Endothelial cell of umbilical vein (primary cell): ENCODE measurements at regions not wholly inside any gene's neighbourhood (a gene's known extent, or its start where the extent isn't known, plus 50 kb on each side); places are given as distances from the start of the nearest gene placed in this dataset.
"Not testable (repeated sequence)": the region's sequence is repeated elsewhere in the genome, so short reads cannot be mapped to it uniquely, and the experiment has no call there.

Experiments used
- BruUV-seq: library from RNA; stranded (reverse); fragments of 400-500 nt; replicated peaks from 2 replicates; lab custom pipeline; 2021; lab: Mats Ljungman, UMichigan
- CTCF ChIA-PET: fragments of 300-600, 350-600 bp; sonication (Branson Sonifier 250); formaldehyde crosslinking; loops from one replicate; lab custom pipeline; 2021; ENCODE audit warnings: antibody characterized with exemption, inconsistent platforms; lab: Charles Lee
- POLR2A ChIA-PET: fragments of 300-600, 350-600 bp; sonication (Branson Sonifier 250); formaldehyde crosslinking; loops from one replicate; lab custom pipeline; 2021; ENCODE audit warnings: antibody characterized with exemption, inconsistent platforms; lab: Charles Lee
- DNase-seq: peaks from one replicate; pipeline ENCODE4 v3.0.0-alpha.2; 2011; ENCODE audit warnings: low read depth, low spot score
- FAIRE-seq: peaks from 2 replicates; lab custom pipeline; 2011; peaks lifted over from hg19 to GRCh38; lab: Jason Lieb, UNC
- H2AFZ ChIP-seq: 2 replicates; pipeline ENCODE4 v1.6.0; 2012; ENCODE audit warnings: low read depth, low read length, control low read depth, inconsistent platforms
- H3K27ac ChIP-seq: 2 replicates; pipeline ENCODE4 v1.5.1; 2011; ENCODE audit warnings: low read depth, mild to moderate bottlenecking, control low read depth, low read length, moderate library complexity; ENCODE audit not compliant: insufficient read depth
- H3K27me3 ChIP-seq, 2 experiments: 2 replicates each; pipeline versions ENCODE4 v1.6.0 to v1.6.1; 2011; ENCODE audit warnings: low read length in 2 of 2, mixed read lengths in 1 of 2; ENCODE audit not compliant: control insufficient read depth in 2 of 2, insufficient read depth in 2 of 2
- H3K36me3 ChIP-seq, 2 experiments: 2 replicates in 1 of 2; 3 replicates in 1 of 2; pipeline ENCODE4 v1.5.1; 2011; ENCODE audit warnings: low read length in 2 of 2, mild to moderate bottlenecking in 1 of 2, moderate library complexity in 1 of 2; ENCODE audit not compliant: control insufficient read depth in 2 of 2, insufficient read depth in 2 of 2; ENCODE audit errors: extremely low read depth in 1 of 2
- H3K4me1 ChIP-seq: 3 replicates; pipeline ENCODE4 v1.5.1; 2011; ENCODE audit warnings: mild to moderate bottlenecking, low read length; ENCODE audit not compliant: control insufficient read depth, insufficient read depth; ENCODE audit errors: extremely low read depth
- H3K4me2 ChIP-seq: 2 replicates; pipeline ENCODE4 v1.6.1; 2011; ENCODE audit warnings: low read length, control low read depth, mixed read lengths; ENCODE audit not compliant: insufficient read depth
- H3K4me3 ChIP-seq, 3 experiments: fragments of 200-600 bp in 1 of 3; sonication (generic), shearing (Covaris generic) in 1 of 3; replicated peaks in 1 of 3; 2 replicates each; pipeline ENCODE4 v1.5.1; 2011 to 2016; ENCODE audit warnings: control low read depth in 3 of 3, low read length in 3 of 3, mild to moderate bottlenecking in 2 of 3, inconsistent platforms in 1 of 3, low read depth in 1 of 3, moderate library complexity in 1 of 3; ENCODE audit not compliant: insufficient read depth in 1 of 3
- H3K79me2 ChIP-seq: 2 replicates; pipeline ENCODE4 v1.6.0; 2012; ENCODE audit warnings: low read length, inconsistent platforms; ENCODE audit not compliant: control insufficient read depth, insufficient read depth
- H3K9ac ChIP-seq: replicated peaks from 2 replicates; pipeline ENCODE3; 2011; ENCODE audit warnings: low read length, control low read depth; ENCODE audit not compliant: insufficient read depth; ENCODE audit errors: extremely low read depth
- H3K9me1 ChIP-seq: replicated peaks from 3 replicates; pipeline ENCODE4 v1.6.0; 2011; ENCODE audit warnings: mild to moderate bottlenecking, low read length; ENCODE audit not compliant: control insufficient read depth, insufficient read depth; ENCODE audit errors: extremely low read depth
- H3K9me3 ChIP-seq: replicated peaks from 2 replicates; pipeline ENCODE4 v1.5.1; 2012; ENCODE audit warnings: low read length, inconsistent platforms; ENCODE audit not compliant: control insufficient read depth, insufficient read depth
- H4K20me1 ChIP-seq: replicated peaks from 2 replicates; pipeline ENCODE3; 2011; ENCODE audit warnings: mild to moderate bottlenecking, low read length; ENCODE audit not compliant: control insufficient read depth, insufficient read depth; ENCODE audit errors: extremely low read depth
- EZH2 ChIP-seq: IDR thresholded peaks from 2 replicates; pipeline ENCODE4 v1.6.1; 2012; ENCODE audit warnings: borderline replicate concordance, low read depth, mild to moderate bottlenecking, moderate library complexity, low read length, inconsistent platforms; ENCODE audit not compliant: severe bottlenecking
- FOS ChIP-seq: IDR thresholded peaks from 2 replicates; pipeline ENCODE4 v1.6.1; 2011; ENCODE audit warnings: mild to moderate bottlenecking, low read length, moderate library complexity, borderline replicate concordance; ENCODE audit not compliant: insufficient read depth
- JUN ChIP-seq: IDR thresholded peaks from 2 replicates; pipeline ENCODE4 v1.6.1; 2011; ENCODE audit warnings: borderline replicate concordance, low read depth; ENCODE audit not compliant: insufficient read length, insufficient read depth
- MYC ChIP-seq: IDR thresholded peaks from one replicate; pipeline ENCODE4 v1.6.1; 2011; ENCODE audit warnings: mild to moderate bottlenecking, low read depth, low read length
- POLR2A ChIP-seq: IDR thresholded peaks from 2 replicates; pipeline ENCODE4 v1.6.1; 2012; ENCODE audit warnings: low read depth, mild to moderate bottlenecking, control low read depth, low read length
- POLR2AphosphoS5 ChIP-seq: IDR thresholded peaks from 2 replicates; pipeline ENCODE4 v1.6.1; 2012; ENCODE audit warnings: low read depth, mild to moderate bottlenecking, control low read depth, low read length, moderate library complexity; ENCODE audit not compliant: insufficient read depth
- dilution Hi-C: fragments of 300-500 bp; cut with MboI; formaldehyde crosslinking; loops from one replicate; pipeline ENCODE4 v1.15.0; 2019; ENCODE audit warnings: low sequenced_read_pairs; ENCODE audit not compliant: extremely low pct_ligation_motif_present
- intact Hi-C: fragments of 100-400 bp; cut with micrococcal nuclease; formaldehyde crosslinking; loops from one replicate; pipeline ENCODE4 v1.10.0; 2022
- TF ChIP-seq, protein P1 (sequence below): IDR thresholded peaks from 2 replicates; pipeline ENCODE4 v1.6.1; 2011; ENCODE audit not compliant: insufficient read depth, insufficient read length
- TF ChIP-seq, protein P2 (sequence below), 2 donors: IDR thresholded peaks; 1 replicate in 1 of 2; 2 replicates in 1 of 2; pipeline ENCODE4 v1.5.1; 2011; ENCODE audit warnings: low read length in 2 of 2, mild to moderate bottlenecking in 2 of 2, moderate library complexity in 2 of 2, control low read depth in 1 of 2, inconsistent platforms in 1 of 2, low read depth in 1 of 2; ENCODE audit not compliant: insufficient read depth in 1 of 2; ENCODE audit errors: extremely low read depth in 1 of 2

DNA sequence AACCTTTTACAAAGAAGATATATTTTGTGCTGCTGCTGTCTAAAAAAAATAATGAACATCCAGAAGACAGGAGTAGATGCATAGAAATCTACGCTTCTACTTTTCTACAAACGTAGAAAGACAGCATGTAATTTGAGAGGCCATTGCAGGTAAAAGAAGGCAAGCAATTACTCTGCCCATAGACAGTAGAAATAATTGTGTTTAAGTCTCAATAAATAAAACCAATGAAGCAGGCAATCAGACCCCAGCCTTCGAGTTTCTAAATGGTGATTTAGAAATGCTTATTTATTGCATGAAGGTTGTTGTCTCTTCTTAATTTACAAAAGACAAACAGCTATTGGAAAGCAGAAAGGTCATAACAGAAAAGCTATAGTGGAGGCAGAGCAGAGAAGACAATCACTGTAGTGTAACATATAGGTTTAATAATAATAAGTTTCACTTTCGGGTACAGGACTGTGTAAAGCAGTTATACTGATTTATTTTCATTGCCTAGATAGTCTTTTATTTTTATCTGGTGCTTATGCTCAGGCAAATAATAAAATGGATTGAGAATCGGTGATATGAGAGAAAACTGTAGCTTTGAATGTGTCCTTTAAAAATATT is 123.0 kb upstream of the TACR3 start:
- H2AFZ ChIP-seq: no peak overlapping the region
- H3K79me2 ChIP-seq: no peaks in the 10 kb centered on the region
- H4K20me1 ChIP-seq: no peaks in the 10 kb centered on the region
- POLR2A ChIA-PET: no interaction called here
- CTCF ChIA-PET: no interaction called here
- no peaks in the 10 kb centered on the region for H3K9me1 ChIP-seq
- H3K4me1 ChIP-seq: no peaks in the 10 kb centered on the region
- H3K9me3 ChIP-seq: no peaks in the 10 kb centered on the region
- intact Hi-C loops (no loop called here), dilution Hi-C loops (no loop called here)
- H3K27ac ChIP-seq: no peak overlapping the region
- H3K9ac ChIP-seq: no peak overlapping the region
- FAIRE-seq (no peak), DNase-seq (no peak)
- no peak for TF ChIP-seq POLR2AphosphoS5
- H3K4me3 ChIP-seq: no peak overlapping the region
- H3K27me3 ChIP-seq: no peaks in the 10 kb centered on the region
- BruUV-seq: no TSS peak
- no peaks in the 10 kb centered on the region for H3K36me3 ChIP-seq
- no peak overlapping the region for H3K4me2 ChIP-seq

DNA sequence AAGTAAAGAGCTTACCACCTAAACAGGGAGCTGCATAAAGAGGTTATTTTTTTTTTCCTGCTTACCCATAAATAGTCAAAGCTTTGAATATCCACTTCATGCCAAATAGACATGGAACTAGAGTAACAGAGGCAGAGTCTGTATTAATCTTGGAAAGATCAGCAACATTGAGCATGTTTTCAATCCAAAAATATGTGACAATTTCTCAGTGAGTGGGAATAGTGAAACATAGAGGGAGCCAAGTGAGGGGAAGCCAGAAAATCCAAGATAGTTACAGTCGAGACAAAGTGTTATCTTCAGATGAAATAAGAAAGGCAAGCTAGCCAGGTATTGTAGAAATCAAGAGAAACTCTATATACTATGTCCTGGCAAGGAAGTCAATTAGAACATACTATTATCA is 122.3 kb upstream of the TACR3 start:
- no peaks in the 10 kb centered on the region for H3K79me2 ChIP-seq
- H3K4me3 ChIP-seq: no peak overlapping the region
- H3K27ac ChIP-seq: no peak overlapping the region
- intact Hi-C loops: no loop called here
- no peaks in the 10 kb centered on the region for H3K27me3 ChIP-seq
- FAIRE-seq (no peak), DNase-seq (no peak)
- dilution Hi-C loops: no loop called here
- no peaks in the 10 kb centered on the region for H3K9me1 ChIP-seq
- H3K9ac ChIP-seq: no peak overlapping the region
- ChIA-PET CTCF (no interaction called here), POLR2A (no interaction called here)
- BruUV-seq: no TSS peak
- H2AFZ ChIP-seq: no peak overlapping the region
- no peaks in the 10 kb centered on the region for H3K36me3 ChIP-seq
- TF ChIP-seq, protein P1, sequence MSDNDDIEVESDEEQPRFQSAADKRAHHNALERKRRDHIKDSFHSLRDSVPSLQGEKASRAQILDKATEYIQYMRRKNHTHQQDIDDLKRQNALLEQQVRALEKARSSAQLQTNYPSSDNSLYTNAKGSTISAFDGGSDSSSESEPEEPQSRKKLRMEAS: no peak
- no peak for TF ChIP-seq POLR2A
- TF ChIP-seq, protein P2, sequence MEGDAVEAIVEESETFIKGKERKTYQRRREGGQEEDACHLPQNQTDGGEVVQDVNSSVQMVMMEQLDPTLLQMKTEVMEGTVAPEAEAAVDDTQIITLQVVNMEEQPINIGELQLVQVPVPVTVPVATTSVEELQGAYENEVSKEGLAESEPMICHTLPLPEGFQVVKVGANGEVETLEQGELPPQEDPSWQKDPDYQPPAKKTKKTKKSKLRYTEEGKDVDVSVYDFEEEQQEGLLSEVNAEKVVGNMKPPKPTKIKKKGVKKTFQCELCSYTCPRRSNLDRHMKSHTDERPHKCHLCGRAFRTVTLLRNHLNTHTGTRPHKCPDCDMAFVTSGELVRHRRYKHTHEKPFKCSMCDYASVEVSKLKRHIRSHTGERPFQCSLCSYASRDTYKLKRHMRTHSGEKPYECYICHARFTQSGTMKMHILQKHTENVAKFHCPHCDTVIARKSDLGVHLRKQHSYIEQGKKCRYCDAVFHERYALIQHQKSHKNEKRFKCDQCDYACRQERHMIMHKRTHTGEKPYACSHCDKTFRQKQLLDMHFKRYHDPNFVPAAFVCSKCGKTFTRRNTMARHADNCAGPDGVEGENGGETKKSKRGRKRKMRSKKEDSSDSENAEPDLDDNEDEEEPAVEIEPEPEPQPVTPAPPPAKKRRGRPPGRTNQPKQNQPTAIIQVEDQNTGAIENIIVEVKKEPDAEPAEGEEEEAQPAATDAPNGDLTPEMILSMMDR (IDR thresholded peaks at IDR 0.05; ENCODE audit: extremely low read depth in 1 of 2, insufficient read depth in 1 of 2, low read depth in 1 of 2, low read length in 2 of 2): no peak
- TF ChIP-seq MYC: no peak
- no peak for TF ChIP-seq EZH2
- TF ChIP-seq JUN: no peak
- no peak for TF ChIP-seq FOS
- H4K20me1 ChIP-seq: no peaks in the 10 kb centered on the region
- no peaks in the 10 kb centered on the region for H3K4me1 ChIP-seq
- H3K9me3 ChIP-seq: no peaks in the 10 kb centered on the region
- no peak overlapping the region for H3K4me2 ChIP-seq

DNA sequence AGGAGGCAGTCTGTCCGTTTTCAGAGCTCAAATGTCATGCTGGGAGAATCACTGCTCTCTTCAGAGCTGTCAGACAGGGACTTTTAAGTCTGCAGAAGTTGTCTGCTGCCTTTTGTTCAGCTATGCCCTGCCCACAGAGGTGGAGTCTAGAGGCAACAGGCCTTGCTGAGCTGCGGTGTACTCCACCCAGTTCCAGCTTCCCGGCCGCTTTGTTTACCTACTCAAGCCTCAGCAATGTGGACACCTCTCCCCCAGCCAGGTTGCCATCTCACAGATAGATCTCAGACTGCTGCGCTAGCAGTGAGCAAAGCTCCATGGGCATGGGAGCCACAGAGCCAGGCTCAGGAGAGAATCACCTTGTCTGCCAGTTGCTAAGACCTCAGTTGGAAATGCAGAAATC is 90.5 kb upstream of the TACR3 start:
- H3K4me1 ChIP-seq, H3K79me2 ChIP-seq, H4K20me1 ChIP-seq, FAIRE-seq, H3K9me3 ChIP-seq, H3K36me3 ChIP-seq, H3K27me3 ChIP-seq, DNase-seq, H3K27ac ChIP-seq, intact Hi-C loops, dilution Hi-C loops, BruUV-seq, H3K9me1 ChIP-seq, CTCF ChIA-PET, H2AFZ ChIP-seq, H3K4me3 ChIP-seq, POLR2A ChIA-PET, H3K4me2 ChIP-seq, H3K9ac ChIP-seq: not testable (repeated sequence)
